NB4 (cell line): ENCODE measurements at regions not wholly inside any gene's neighbourhood (a gene's known extent, or its start where the extent isn't known, plus 50 kb on each side); places are given as distances from the start of the nearest gene placed in this dataset.

ENCODE experiments used
- MYC ChIP-seq: IDR thresholded peaks from 2 replicates; pipeline ENCODE4 v1.6.1; 2011; ENCODE audit warnings: low read depth, low read length
- POLR2A ChIP-seq: IDR thresholded peaks from 2 replicates; pipeline ENCODE4 v1.6.1; 2011; ENCODE audit warnings: mild to moderate bottlenecking; ENCODE audit not compliant: insufficient read length; ENCODE audit errors: extremely low read depth
- TF ChIP-seq, protein P1 (sequence below): IDR thresholded peaks from one replicate; pipeline ENCODE4 v1.5.1; 2012; ENCODE audit warnings: low read depth, low read length

DNA sequence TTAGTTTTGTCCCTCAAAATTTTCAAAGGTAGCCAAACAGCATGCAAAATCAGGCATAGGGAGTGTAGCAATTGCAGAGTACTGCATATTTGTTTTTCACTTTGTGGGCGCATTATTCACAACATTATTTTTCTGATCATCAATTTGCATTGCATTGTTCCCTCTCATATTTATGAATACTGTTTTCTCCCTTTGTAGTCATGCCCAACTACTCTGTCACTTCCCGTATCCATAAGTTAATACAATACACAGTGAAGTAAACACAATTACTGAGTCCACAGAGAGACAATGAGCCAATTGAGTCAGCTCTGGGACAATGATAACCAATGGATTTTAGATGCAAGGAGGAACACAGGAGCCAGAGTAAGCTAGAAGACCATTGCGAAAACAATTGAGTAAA is 944.0 kb upstream of the ADGRL4 start:
- TF ChIP-seq, protein P1, sequence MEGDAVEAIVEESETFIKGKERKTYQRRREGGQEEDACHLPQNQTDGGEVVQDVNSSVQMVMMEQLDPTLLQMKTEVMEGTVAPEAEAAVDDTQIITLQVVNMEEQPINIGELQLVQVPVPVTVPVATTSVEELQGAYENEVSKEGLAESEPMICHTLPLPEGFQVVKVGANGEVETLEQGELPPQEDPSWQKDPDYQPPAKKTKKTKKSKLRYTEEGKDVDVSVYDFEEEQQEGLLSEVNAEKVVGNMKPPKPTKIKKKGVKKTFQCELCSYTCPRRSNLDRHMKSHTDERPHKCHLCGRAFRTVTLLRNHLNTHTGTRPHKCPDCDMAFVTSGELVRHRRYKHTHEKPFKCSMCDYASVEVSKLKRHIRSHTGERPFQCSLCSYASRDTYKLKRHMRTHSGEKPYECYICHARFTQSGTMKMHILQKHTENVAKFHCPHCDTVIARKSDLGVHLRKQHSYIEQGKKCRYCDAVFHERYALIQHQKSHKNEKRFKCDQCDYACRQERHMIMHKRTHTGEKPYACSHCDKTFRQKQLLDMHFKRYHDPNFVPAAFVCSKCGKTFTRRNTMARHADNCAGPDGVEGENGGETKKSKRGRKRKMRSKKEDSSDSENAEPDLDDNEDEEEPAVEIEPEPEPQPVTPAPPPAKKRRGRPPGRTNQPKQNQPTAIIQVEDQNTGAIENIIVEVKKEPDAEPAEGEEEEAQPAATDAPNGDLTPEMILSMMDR: no peak
- TF ChIP-seq POLR2A (no peak), MYC (no peak)
